Tibial artery (tissue), 4 donors: ENCODE measurements at regions not wholly inside any gene's neighbourhood (a gene's known extent, or its start where the extent isn't known, plus 50 kb on each side); places are given as distances from the start of the nearest gene placed in this dataset.

Experiments used
- DNase-seq, 2 donors: peaks; one replicate each; pipeline ENCODE4 v3.0.0-alpha.2; 2019
- H3K27ac ChIP-seq, 2 donors: fragments of 200-600 bp; sonication (generic) in 1 of 2; 1 replicate in 1 of 2; 2 replicates in 1 of 2; pipeline ENCODE4 v1.5.1; 2018 to 2019; ENCODE audit warnings: mild to moderate bottlenecking in 1 of 2
- H3K27me3 ChIP-seq, 2 donors: fragments of 200-600 bp; sonication (generic) in 1 of 2; one replicate each; pipeline versions ENCODE4 v1.5.1 to v1.6.0; 2016 to 2019
- H3K36me3 ChIP-seq, 3 donors: fragments of 200-600 bp; sonication (generic) in 2 of 3; one replicate each; pipeline ENCODE4 v1.5.1; 2016 to 2019; ENCODE audit warnings: mild to moderate bottlenecking in 2 of 3
- H3K4me1 ChIP-seq, 4 donors: fragments of 200-600 bp; sonication (generic) in 2 of 4; 1 replicate in 3 of 4; 2 replicates in 1 of 4; pipeline ENCODE4 v1.5.1; 2016 to 2019
- H3K4me3 ChIP-seq, 2 donors: fragments of 200-600 bp; sonication (generic) in 1 of 2; 1 replicate in 1 of 2; 2 replicates in 1 of 2; pipeline ENCODE4 v1.5.1; 2018 to 2019; ENCODE audit warnings: mild to moderate bottlenecking in 2 of 2
- H3K9me3 ChIP-seq, 3 donors: fragments of 200-600 bp; sonication (generic) in 1 of 3; one replicate each; pipeline ENCODE4 v1.5.1; 2016 to 2019
- CTCF ChIP-seq, 2 experiments: fragments of 200-600 bp in 1 of 2; fragments of 450-650 bp in 1 of 2; IDR thresholded peaks; one replicate each; pipeline ENCODE4 v1.5.1; 2017 to 2019; ENCODE audit warnings: antibody characterized with exemption in 2 of 2, mild to moderate bottlenecking in 1 of 2, moderate library complexity in 1 of 2
- intact Hi-C: fragments of 100-400 bp; cut with DNase I; formaldehyde crosslinking; loops from one replicate; pipeline ENCODE4 v1.15.0; 2023; ENCODE audit warnings: low total_unique reads

DNA sequence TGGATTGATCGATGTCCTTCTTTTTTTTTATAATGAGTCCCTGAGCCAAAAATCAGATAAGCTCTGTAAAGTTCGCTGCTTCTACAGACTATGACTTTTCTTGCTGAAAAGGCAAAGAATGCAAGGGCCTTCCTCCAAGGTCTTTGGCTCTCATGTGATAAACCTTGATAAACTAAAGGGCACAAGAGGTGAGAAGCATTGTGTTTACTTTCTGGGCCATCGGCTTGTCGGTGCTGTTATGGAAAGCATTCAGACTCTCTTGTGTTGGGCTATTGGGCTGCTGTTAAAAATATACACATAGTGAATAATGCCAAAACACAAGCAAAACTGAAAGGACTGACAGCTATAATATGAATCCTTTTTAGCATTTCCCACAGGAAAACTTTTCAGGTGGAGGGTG is 472.4 kb upstream of the SPHKAP start:
- Histone ChIP-seq H3K27ac (no peak overlapping the region), H3K4me3 (no peak overlapping the region), H3K9me3 (no peaks in the 10 kb centered on the region), H3K27me3 (no peaks in the 10 kb centered on the region), H3K36me3 (no peaks in the 10 kb centered on the region), H3K4me1 (no peaks in the 10 kb centered on the region)
- DNase-seq, result no peak
- TF ChIP-seq CTCF (IDR thresholded peaks at IDR 0.05), result no peak
- intact Hi-C loops, result no loop called here

DNA sequence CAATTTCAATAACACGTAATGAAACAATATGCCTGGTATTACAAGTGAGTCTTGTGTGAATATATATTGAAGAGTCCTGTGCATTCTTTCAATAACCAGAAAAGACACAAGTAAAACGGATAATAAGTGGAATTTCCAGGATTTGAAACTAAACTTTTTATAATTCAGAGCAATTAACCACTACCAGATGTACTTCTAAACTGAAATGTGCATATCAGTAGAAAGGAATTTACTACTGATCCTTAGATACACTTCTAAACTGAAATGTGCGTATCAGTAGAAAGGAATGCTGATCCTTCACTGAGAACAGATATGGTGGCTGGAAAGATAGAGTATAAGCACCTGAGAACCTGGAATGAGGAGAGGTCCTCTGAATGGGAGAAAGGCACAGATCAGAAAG is 470.9 kb upstream of the SPHKAP start:
- Histone ChIP-seq H3K4me1 (no peaks in the 10 kb centered on the region), H3K27me3 (no peaks in the 10 kb centered on the region), H3K36me3 (no peaks in the 10 kb centered on the region), H3K9me3 (no peaks in the 10 kb centered on the region), H3K27ac (no peak overlapping the region), H3K4me3 (no peak overlapping the region)
- TF ChIP-seq CTCF (IDR thresholded peaks at IDR 0.05), result no peak
- DNase-seq, result no peak
- intact Hi-C loops, result no loop called here

- Histone ChIP-seq H3K27me3 (no peaks in the 10 kb centered on the region), H3K27ac (no peak overlapping the region), H3K36me3 (no peaks in the 10 kb centered on the region), H3K9me3 (no peaks in the 10 kb centered on the region), H3K4me1 (no peaks in the 10 kb centered on the region), H3K4me3 (no peak overlapping the region)
- TF ChIP-seq CTCF (IDR thresholded peaks at IDR 0.05), result no peak
- no peak for DNase-seq
- intact Hi-C loops, result no loop called here
These were observed 468.4 kb upstream of the SPHKAP start for GRCh38 chr2:228649876-228650275.

GRCh38 chr2:228649447-228649846 is 468.0 kb upstream of the SPHKAP start:
- H3K9me3 ChIP-seq, result no peaks in the 10 kb centered on the region
- DNase-seq, result no peak
- intact Hi-C loops, result no loop called here
- H3K4me1 ChIP-seq, result no peaks in the 10 kb centered on the region
- H3K4me3 ChIP-seq, result no peak overlapping the region
- no peak for TF ChIP-seq CTCF (IDR thresholded peaks at IDR 0.05)
- H3K36me3 ChIP-seq, result no peaks in the 10 kb centered on the region
- no peak overlapping the region for H3K27ac ChIP-seq
- no peaks in the 10 kb centered on the region for H3K27me3 ChIP-seq

GRCh38 chr2:228648541-228648940 is 467.1 kb upstream of the SPHKAP start:
- no peaks in the 10 kb centered on the region for H3K27me3 ChIP-seq
- intact Hi-C loops, result no loop called here

More at GRCh38 chr2:228648541-228648940, 467.1 kb upstream of the SPHKAP start:
- H3K36me3 ChIP-seq, result no peaks in the 10 kb centered on the region
- no peak overlapping the region for H3K4me3 ChIP-seq
- no peaks in the 10 kb centered on the region for H3K9me3 ChIP-seq
- no peak for TF ChIP-seq CTCF (IDR thresholded peaks at IDR 0.05)
- no peak overlapping the region for H3K27ac ChIP-seq
- no peaks in the 10 kb centered on the region for H3K4me1 ChIP-seq
- DNase-seq, result no peak
